Keratinocyte (primary cell): ENCODE measurements at regions not wholly inside any gene's neighbourhood (a gene's known extent, or its start where the extent isn't known, plus 50 kb on each side); places are given as distances from the start of the nearest gene placed in this dataset.

Experiments
- DNase-seq: peaks from one replicate; pipeline ENCODE4 v3.0.0-alpha.2; 2011; ENCODE audit warnings: low read depth, missing footprints, low spot score
- FAIRE-seq: peaks from 2 replicates; lab custom pipeline; 2011; peaks lifted over from hg19 to GRCh38; lab: Jason Lieb, UNC
- H2AFZ ChIP-seq: 2 replicates; pipeline ENCODE4 v1.6.0; 2012; ENCODE audit warnings: low read length, control low read depth, inconsistent platforms; ENCODE audit not compliant: control insufficient read depth
- H3K27ac ChIP-seq: 2 replicates; pipeline ENCODE4 v1.5.1; 2011; ENCODE audit warnings: low read length; ENCODE audit not compliant: control insufficient read depth, insufficient read depth
- H3K27me3 ChIP-seq: 3 replicates; pipeline ENCODE4 v1.6.0; 2011; ENCODE audit warnings: low read length; ENCODE audit not compliant: control insufficient read depth, insufficient read depth; ENCODE audit errors: extremely low read depth
- H3K36me3 ChIP-seq, 2 experiments: 2 replicates in 1 of 2; 3 replicates in 1 of 2; pipeline ENCODE4 v1.5.1; 2011; ENCODE audit warnings: low read length in 2 of 2, mild to moderate bottlenecking in 1 of 2; ENCODE audit not compliant: control insufficient read depth in 2 of 2, insufficient read depth in 2 of 2; ENCODE audit errors: extremely low read depth in 1 of 2
- H3K4me1 ChIP-seq: 3 replicates; pipeline ENCODE4 v1.5.1; 2011; ENCODE audit warnings: low read length; ENCODE audit not compliant: control insufficient read depth, insufficient read depth; ENCODE audit errors: extremely low read depth
- H3K4me2 ChIP-seq: 3 replicates; pipeline ENCODE4 v1.6.0; 2011; ENCODE audit warnings: low read depth, low read length; ENCODE audit not compliant: control insufficient read depth, insufficient read depth; ENCODE audit errors: extremely low read depth
- H3K4me3 ChIP-seq, 3 experiments: fragments of 200-600 bp in 1 of 3; sonication (generic) in 1 of 3; 2 replicates in 2 of 3; 3 replicates in 1 of 3; pipeline ENCODE4 v1.5.1; 2011 to 2016; ENCODE audit warnings: low read length in 3 of 3, mild to moderate bottlenecking in 3 of 3, control low read depth in 2 of 3, inconsistent platforms in 1 of 3, low read depth in 1 of 3, mixed read lengths in 1 of 3, mixed run types in 1 of 3, moderate library complexity in 1 of 3; ENCODE audit not compliant: control insufficient read depth in 2 of 3, insufficient read depth in 2 of 3; ENCODE audit errors: extremely low read depth in 1 of 3
- H3K79me2 ChIP-seq: 2 replicates; pipeline ENCODE4 v1.6.0; 2012; ENCODE audit warnings: low read length; ENCODE audit not compliant: control insufficient read depth, insufficient read depth
- H3K9ac ChIP-seq: 3 replicates; pipeline ENCODE4 v1.6.0; 2011; ENCODE audit warnings: low read length; ENCODE audit not compliant: control insufficient read depth, insufficient read depth; ENCODE audit errors: extremely low read depth
- H3K9me1 ChIP-seq: 3 replicates; pipeline ENCODE4 v1.6.0; 2011; ENCODE audit warnings: low read length; ENCODE audit not compliant: control insufficient read depth, insufficient read depth; ENCODE audit errors: extremely low read depth
- H3K9me3 ChIP-seq: 2 replicates; pipeline ENCODE4 v1.5.1; 2012; ENCODE audit warnings: low read depth, low read length; ENCODE audit not compliant: control insufficient read depth
- H4K20me1 ChIP-seq: 3 replicates; pipeline ENCODE4 v1.6.0; 2011; ENCODE audit warnings: low read length; ENCODE audit not compliant: control insufficient read depth, insufficient read depth; ENCODE audit errors: extremely low read depth
- CTCF ChIP-seq, 3 experiments: IDR thresholded peaks in 1 of 3; conservative IDR thresholded peaks in 1 of 3; optimal IDR thresholded peaks in 1 of 3; 2 replicates in 2 of 3; 3 replicates in 1 of 3; pipeline versions ENCODE3 to v1.5.1; 2011; ENCODE audit warnings: low read length in 3 of 3, mild to moderate bottlenecking in 3 of 3, moderate library complexity in 2 of 3, control low read depth in 1 of 3, inconsistent platforms in 1 of 3; ENCODE audit not compliant: insufficient read depth in 2 of 3; ENCODE audit errors: extremely low read depth in 1 of 3
- EZH2 ChIP-seq: IDR thresholded peaks from one replicate; pipeline ENCODE4 v1.6.1; 2012; ENCODE audit warnings: inconsistent platforms, mild to moderate bottlenecking, low read length, moderate library complexity
- dilution Hi-C: fragments of 300-500 bp; cut with MboI; formaldehyde crosslinking; loops from one replicate; pipeline ENCODE4 v1.7.0; 2020; ENCODE audit warnings: low sequenced_read_pairs; ENCODE audit not compliant: extremely low pct_ligation_motif_present

- no peak overlapping the region for H3K9ac ChIP-seq
- no peaks in the 10 kb centered on the region for H3K9me1 ChIP-seq
- no peaks in the 10 kb centered on the region for H4K20me1 ChIP-seq
- no peaks in the 10 kb centered on the region for H3K4me1 ChIP-seq
- dilution Hi-C loops, result no loop called here
- H3K79me2 ChIP-seq, result no peaks in the 10 kb centered on the region
- no peaks in the 10 kb centered on the region for H3K27me3 ChIP-seq
- no peak for FAIRE-seq
- H3K9me3 ChIP-seq, result no peaks in the 10 kb centered on the region
- no peak overlapping the region for H3K4me3 ChIP-seq
- DNase-seq, result no peak
- no peak for TF ChIP-seq CTCF (optimal IDR thresholded peaks at IDR 0.05 in 1 of 3, IDR thresholded peaks at IDR 0.05 in 1 of 3, conservative IDR thresholded peaks at IDR 0.05 in 1 of 3; ENCODE audit: extremely low read depth in 1 of 3, insufficient read depth in 2 of 3, low read length in 3 of 3)
- TF ChIP-seq EZH2, result no peak
- no peaks in the 10 kb centered on the region for H3K36me3 ChIP-seq
- H2AFZ ChIP-seq, result no peak overlapping the region
- H3K27ac ChIP-seq, result no peak overlapping the region
- H3K4me2 ChIP-seq, result no peak overlapping the region
Measured at GRCh38 chr18:41853280-41853679, 101.8 kb upstream of the PIK3C3 start.

GRCh38 chr18:41850781-41851180, 104.3 kb upstream of the PIK3C3 start:
- Histone ChIP-seq H3K4me1 (no peaks in the 10 kb centered on the region), H3K4me2 (no peak overlapping the region), H3K79me2 (no peaks in the 10 kb centered on the region), H3K27me3 (no peaks in the 10 kb centered on the region), H3K9ac (no peak overlapping the region), H3K9me3 (no peaks in the 10 kb centered on the region), H4K20me1 (no peaks in the 10 kb centered on the region), H3K36me3 (no peaks in the 10 kb centered on the region), H3K27ac (no peak overlapping the region), H2AFZ (no peak overlapping the region), H3K9me1 (no peaks in the 10 kb centered on the region), H3K4me3 (no peak overlapping the region)
- dilution Hi-C loops, result no loop called here
- no peak for DNase-seq
- no peak for FAIRE-seq
- TF ChIP-seq CTCF (optimal IDR thresholded peaks at IDR 0.05 in 1 of 3, IDR thresholded peaks at IDR 0.05 in 1 of 3, conservative IDR thresholded peaks at IDR 0.05 in 1 of 3; ENCODE audit: extremely low read depth in 1 of 3, insufficient read depth in 2 of 3, low read length in 3 of 3) (no peak), EZH2 (no peak)
